Fibroblast of lung (primary cell): ENCODE measurements at regions not wholly inside any gene's neighbourhood (a gene's known extent, or its start where the extent isn't known, plus 50 kb on each side); places are given as distances from the start of the nearest gene placed in this dataset.

ENCODE experiments used
- CTCF ChIP-seq, 2 donors: IDR thresholded peaks in 1 of 2; conservative IDR thresholded peaks in 1 of 2; 1 replicate in 1 of 2; 2 replicates in 1 of 2; pipeline ENCODE4 v1.5.1; 2011 to 2012; ENCODE audit warnings: low read length in 2 of 2, control low read depth in 1 of 2, inconsistent platforms in 1 of 2, low read depth in 1 of 2, mild to moderate bottlenecking in 1 of 2
- EZH2 ChIP-seq: IDR thresholded peaks from 2 replicates; pipeline ENCODE4 v1.5.1; 2012; ENCODE audit warnings: low read length, control low read depth, mild to moderate bottlenecking; ENCODE audit errors: missing control alignments

GRCh38 chr5:103369125-103370120 is 110.9 kb downstream of the MACIR start:
- TF ChIP-seq CTCF (conservative IDR thresholded peaks at IDR 0.05 in 1 of 2, IDR thresholded peaks at IDR 0.05 in 1 of 2; ENCODE audit: low read depth in 1 of 2, low read length in 2 of 2) (no peak), EZH2 (no peak)
